ENCODE measurements at regions not wholly inside any gene's neighbourhood (a gene's known extent, or its start where the extent isn't known, plus 50 kb on each side); places are given as distances from the start of the nearest gene placed in this dataset.

GRCh38 chr20:51131811-51132210 lies 108.9 kb upstream of the KCNG1 start:
- DNase-seq: peak in 1 of 7 donors; percentile 20
- Histone ChIP-seq H3K27me3 (no peaks in the 10 kb centered on the region), H3K4me3 (no peak overlapping the region), H3K27ac (no peak overlapping the region), H3K4me1 (replicated peaks in 1 of 2) (no peaks in the 10 kb centered on the region), H3K9me3 (replicated peaks in 1 of 3) (no peaks in the 10 kb centered on the region), H3K36me3 (replicated peaks in 1 of 2) (no peaks in the 10 kb centered on the region)
- intact Hi-C loops (cut with DNase I): no loop called here
- WGBS, 4 donors: 70 to 95% (median 87%) methylated on average over 1 of the region's 1 CpG
- no peak for TF ChIP-seq CTCF (IDR thresholded peaks at IDR 0.05)

- no peaks in the 10 kb centered on the region for H3K9me3 ChIP-seq (replicated peaks in 1 of 3)
- no peaks in the 10 kb centered on the region for H3K27me3 ChIP-seq
- intact Hi-C loops (cut with DNase I): no loop called here
- peak in 1 of 7 donors; percentile 79 for DNase-seq
- no peaks in the 10 kb centered on the region for H3K36me3 ChIP-seq (replicated peaks in 1 of 2)
- peak overlapping the region in 1 of 5 donors; percentile 13 for H3K27ac ChIP-seq
- 59 to 65% (median 63%) methylated on average over 7 of the region's 7 CpGs for WGBS, 4 donors
- no peak overlapping the region for H3K4me3 ChIP-seq
- TF ChIP-seq CTCF (IDR thresholded peaks at IDR 0.05) (no peak), POLR2A (IDR thresholded peaks at IDR 0.05) (no peak)
- no peaks in the 10 kb centered on the region for H3K4me1 ChIP-seq (replicated peaks in 1 of 2)
Observed at GRCh38 chr20:51129147-51129776, 106.4 kb upstream of the KCNG1 start.

- H3K4me3 ChIP-seq: no peak overlapping the region
- no peaks in the 10 kb centered on the region for H3K4me1 ChIP-seq (replicated peaks in 1 of 2)
- DNase-seq: peak in 1 of 7 donors; percentile 33
- no peaks in the 10 kb centered on the region for H3K9me3 ChIP-seq (replicated peaks in 1 of 3)
- H3K27ac ChIP-seq: no peak overlapping the region
- H3K27me3 ChIP-seq: no peaks in the 10 kb centered on the region
- intact Hi-C loops (cut with DNase I): no loop called here
- TF ChIP-seq CTCF (IDR thresholded peaks at IDR 0.05) (no peak), POLR2A (IDR thresholded peaks at IDR 0.05) (no peak)
- H3K36me3 ChIP-seq (replicated peaks in 1 of 2): no peaks in the 10 kb centered on the region
- 65 to 77% (median 68%) methylated on average over 4 of the region's 4 CpGs for WGBS, 4 donors
Observed at GRCh38 chr20:51128198-51128597, 105.3 kb upstream of the KCNG1 start.

- Histone ChIP-seq H3K9me3 (replicated peaks in 1 of 3) (no peaks in the 10 kb centered on the region), H3K4me3 (no peak overlapping the region), H3K27me3 (no peaks in the 10 kb centered on the region), H3K27ac (no peak overlapping the region), H3K4me1 (replicated peaks in 1 of 2) (no peaks in the 10 kb centered on the region), H3K36me3 (replicated peaks in 1 of 2) (no peaks in the 10 kb centered on the region)
- DNase-seq: peak in 1 of 7 donors; percentile 28
- 63 to 93% (median 72%) methylated on average over 4 of the region's 4 CpGs for WGBS, 4 donors
- TF ChIP-seq CTCF (IDR thresholded peaks at IDR 0.05): no peak
- TF ChIP-seq POLR2A (IDR thresholded peaks at IDR 0.05): no peak
- intact Hi-C loops (cut with DNase I): no loop called here
Observed at GRCh38 chr20:51127713-51128112, 104.8 kb upstream of the KCNG1 start.

Measured in adrenal gland (tissue), 9 donors.